Stimulated activated naive B cell treated with anti-CD40 and anti-IgM and Interleukin-4, amounts not matched to agents 10 μg/mL and 1 μg/mL and 100 μg/mL, for 72 hours (primary cell): ENCODE measurements at regions not wholly inside any gene's neighbourhood (a gene's known extent, or its start where the extent isn't known, plus 50 kb on each side); places are given as distances from the start of the nearest gene placed in this dataset.

Experiments
- ATAC-seq, 2 donors: fragments of 150-1000 bp; cut with Tn5 transposase; replicated peaks; 2 replicates each; pipeline ENCODE4 v1.10.0; 2021; ENCODE audit warnings: moderate library complexity in 1 of 2
- DNase-seq: peaks from one replicate; pipeline ENCODE4 v3.0.0; 2021
- H3K27ac Mint-ChIP-seq: one replicate; pipeline ENCODE4 v1.8.0; 2022; ENCODE audit warnings: mild to moderate bottlenecking, mixed read lengths
- H3K27me3 Mint-ChIP-seq, 2 donors: one replicate each; pipeline ENCODE4 v1.8.0; 2022; ENCODE audit warnings: mixed read lengths in 2 of 2
- H3K36me3 Mint-ChIP-seq, 2 donors: one replicate each; pipeline ENCODE4 v1.8.0; 2022; ENCODE audit warnings: mixed read lengths in 2 of 2, mild to moderate bottlenecking in 1 of 2
- H3K4me1 Mint-ChIP-seq, 2 donors: one replicate each; pipeline ENCODE4 v1.8.0; 2022; ENCODE audit warnings: mixed read lengths in 2 of 2, mild to moderate bottlenecking in 1 of 2
- H3K4me3 Mint-ChIP-seq, 2 donors: one replicate each; pipeline ENCODE4 v1.8.0; 2022; ENCODE audit warnings: mild to moderate bottlenecking in 2 of 2, mixed read lengths in 2 of 2, moderate library complexity in 1 of 2
- H3K9me3 Mint-ChIP-seq, 2 donors: one replicate each; pipeline ENCODE4 v1.8.0; 2022; ENCODE audit warnings: mixed read lengths in 2 of 2, mild to moderate bottlenecking in 1 of 2

GRCh38 chr11:88390254-88390653 is 52.7 kb upstream of the CTSC start:
- Mint-ChIP-seq H3K9me3 (peaks cover 5% of the 10 kb centered on the region in 2 donors), H3K27me3 (no peaks in the 10 kb centered on the region), H3K4me3 (no peak overlapping the region), H3K4me1 (peaks cover 0 to 6% of the 10 kb centered on the region in 2 donors), H3K27ac (no peak overlapping the region), H3K36me3 (no peaks in the 10 kb centered on the region)
- ATAC-seq (no peak), DNase-seq (no peak)

GRCh38 chr11:88387957-88388356 is 50.4 kb upstream of the CTSC start:
- no peak for ATAC-seq
- no peak for DNase-seq
- no peak overlapping the region for H3K4me3 Mint-ChIP-seq
- peaks cover 5% of the 10 kb centered on the region in 2 donors for H3K9me3 Mint-ChIP-seq
- H3K27me3 Mint-ChIP-seq: no peaks in the 10 kb centered on the region
- H3K4me1 Mint-ChIP-seq: peaks cover 0 to 6% of the 10 kb centered on the region in 2 donors
- H3K27ac Mint-ChIP-seq: no peak overlapping the region
- no peaks in the 10 kb centered on the region for H3K36me3 Mint-ChIP-seq
